ENCODE measurements at regions not wholly inside any gene's neighbourhood (a gene's known extent, or its start where the extent isn't known, plus 50 kb on each side); places are given as distances from the start of the nearest gene placed in this dataset.

DNA sequence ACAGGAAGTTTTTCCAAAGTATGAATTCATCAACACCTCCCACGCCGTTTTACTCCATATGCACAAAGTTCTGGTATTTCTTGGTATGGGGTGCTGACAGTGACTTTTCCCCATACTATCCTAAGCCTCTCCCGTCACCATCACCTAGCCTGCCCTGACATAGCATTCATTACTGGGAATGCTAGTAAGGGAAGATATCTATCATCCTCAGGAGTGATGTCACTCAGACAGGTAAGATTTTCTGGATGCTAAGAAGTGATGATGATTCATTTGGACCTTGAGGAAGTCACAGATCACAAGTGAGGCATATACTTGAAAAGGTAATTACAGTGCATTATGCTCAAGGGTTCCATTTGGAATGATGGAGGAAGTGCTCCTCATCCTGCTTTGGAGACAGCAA lies 355.1 kb upstream of the STAC start:
- no peak for DNase-seq (ENCODE audit: low read depth in 1 of 2, low spot score in 1 of 2)
- Histone ChIP-seq H3K9me3 (ENCODE audit: low read depth) (no peaks in the 10 kb centered on the region), H3K27ac (no peak overlapping the region), H3K4me3 (no peak overlapping the region), H3K4me1 (ENCODE audit: low read depth) (peaks cover 6% of the 10 kb centered on the region), H3K27me3 (no peaks in the 10 kb centered on the region), H3K36me3 (no peaks in the 10 kb centered on the region)
- TF ChIP-seq, protein P1, sequence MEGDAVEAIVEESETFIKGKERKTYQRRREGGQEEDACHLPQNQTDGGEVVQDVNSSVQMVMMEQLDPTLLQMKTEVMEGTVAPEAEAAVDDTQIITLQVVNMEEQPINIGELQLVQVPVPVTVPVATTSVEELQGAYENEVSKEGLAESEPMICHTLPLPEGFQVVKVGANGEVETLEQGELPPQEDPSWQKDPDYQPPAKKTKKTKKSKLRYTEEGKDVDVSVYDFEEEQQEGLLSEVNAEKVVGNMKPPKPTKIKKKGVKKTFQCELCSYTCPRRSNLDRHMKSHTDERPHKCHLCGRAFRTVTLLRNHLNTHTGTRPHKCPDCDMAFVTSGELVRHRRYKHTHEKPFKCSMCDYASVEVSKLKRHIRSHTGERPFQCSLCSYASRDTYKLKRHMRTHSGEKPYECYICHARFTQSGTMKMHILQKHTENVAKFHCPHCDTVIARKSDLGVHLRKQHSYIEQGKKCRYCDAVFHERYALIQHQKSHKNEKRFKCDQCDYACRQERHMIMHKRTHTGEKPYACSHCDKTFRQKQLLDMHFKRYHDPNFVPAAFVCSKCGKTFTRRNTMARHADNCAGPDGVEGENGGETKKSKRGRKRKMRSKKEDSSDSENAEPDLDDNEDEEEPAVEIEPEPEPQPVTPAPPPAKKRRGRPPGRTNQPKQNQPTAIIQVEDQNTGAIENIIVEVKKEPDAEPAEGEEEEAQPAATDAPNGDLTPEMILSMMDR (IDR thresholded peaks at IDR 0.05; ENCODE audit: low read depth, low read length) = no peak

DNA sequence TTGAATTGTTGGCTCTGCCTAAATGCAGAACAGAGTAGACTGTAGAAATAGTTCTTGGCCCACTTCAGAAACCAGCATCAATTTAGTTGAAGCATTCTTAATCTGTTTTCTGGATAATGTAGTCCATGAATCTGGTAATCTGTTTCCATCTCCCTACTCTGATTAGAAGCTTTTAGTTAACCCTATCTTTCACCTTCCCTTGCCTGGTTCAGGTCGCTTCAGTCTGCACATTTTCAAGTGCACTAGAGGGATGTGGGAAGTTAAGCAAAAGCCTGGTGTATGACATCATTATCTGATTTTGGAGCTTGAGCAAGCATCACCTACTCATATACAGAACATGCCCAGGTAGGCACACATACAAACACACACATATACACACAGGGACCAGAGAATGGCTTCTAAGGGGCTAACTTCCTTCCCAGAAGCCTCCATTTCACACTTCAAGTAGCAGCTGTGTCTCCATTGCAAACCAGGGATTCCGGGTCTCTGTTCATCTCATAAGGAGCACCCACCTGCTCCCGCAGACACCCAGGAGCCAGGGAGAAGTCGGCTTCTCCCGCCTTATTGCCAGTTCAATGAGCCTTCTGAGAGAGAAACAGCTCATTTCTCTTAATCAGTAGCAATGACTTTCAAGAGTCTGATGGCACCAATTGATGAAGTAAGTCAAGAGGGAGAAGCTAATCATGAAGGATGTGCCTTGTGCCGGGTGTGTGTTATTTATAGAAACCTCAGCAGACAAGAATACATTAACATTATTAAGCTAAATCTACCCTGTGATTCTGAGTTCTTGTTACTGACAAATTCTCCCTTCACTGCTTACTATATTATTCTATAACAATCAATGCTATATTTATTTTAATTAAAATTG lies 347.9 kb upstream of the STAC start:
- DNase-seq (ENCODE audit: low read depth in 1 of 2, low spot score in 1 of 2) = no peak
- TF ChIP-seq, protein P1 (IDR thresholded peaks at IDR 0.05; ENCODE audit: low read depth, low read length) = no peak

DNA sequence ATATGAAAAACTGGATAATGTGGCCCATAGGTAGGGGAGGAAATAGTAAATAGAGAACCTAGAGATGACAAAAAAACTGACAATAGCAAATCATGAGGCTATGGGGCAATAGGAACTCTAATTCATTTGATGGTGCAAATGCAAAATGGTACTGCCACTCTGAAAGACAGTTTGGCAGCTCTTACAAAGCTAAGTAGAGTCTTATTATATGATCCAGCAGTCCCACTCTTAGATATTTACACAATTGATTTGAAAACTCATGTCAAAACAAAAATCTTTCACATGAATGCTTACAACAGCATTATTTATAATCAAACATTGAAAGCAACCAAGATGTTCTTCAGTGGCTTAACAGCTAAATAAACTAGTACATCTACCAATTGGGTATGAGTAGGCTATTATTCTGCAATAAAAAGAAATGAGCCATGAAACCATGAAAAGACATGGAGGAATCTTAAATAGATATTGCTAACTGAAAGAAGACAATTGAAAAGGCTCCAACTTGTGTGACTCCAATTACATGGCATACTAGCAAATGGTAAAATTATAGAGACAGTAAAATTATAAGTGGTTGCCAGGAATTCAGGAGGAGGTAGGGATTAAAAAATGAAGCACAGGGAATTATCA lies 321.8 kb upstream of the STAC start:
- H3K4me1 ChIP-seq (ENCODE audit: low read depth) = no peaks in the 10 kb centered on the region
- H3K4me3 ChIP-seq = no peak overlapping the region
- H3K27me3 ChIP-seq = no peaks in the 10 kb centered on the region
- peaks cover 2% of the 10 kb centered on the region for H3K9me3 ChIP-seq (ENCODE audit: low read depth)
- no peaks in the 10 kb centered on the region for H3K36me3 ChIP-seq
- TF ChIP-seq, protein P1 (IDR thresholded peaks at IDR 0.05; ENCODE audit: low read depth, low read length) = no peak
- DNase-seq (ENCODE audit: low read depth in 1 of 2, low spot score in 1 of 2) = no peak
- no peak overlapping the region for H3K27ac ChIP-seq

More for the DNA sequence above, 347.9 kb upstream of the STAC start:
- Histone ChIP-seq H3K4me1 (ENCODE audit: low read depth) (peaks cover 15% of the 10 kb centered on the region), H3K27ac (no peak overlapping the region), H3K27me3 (no peaks in the 10 kb centered on the region), H3K9me3 (ENCODE audit: low read depth) (no peaks in the 10 kb centered on the region), H3K4me3 (no peak overlapping the region), H3K36me3 (no peaks in the 10 kb centered on the region)

DNA sequence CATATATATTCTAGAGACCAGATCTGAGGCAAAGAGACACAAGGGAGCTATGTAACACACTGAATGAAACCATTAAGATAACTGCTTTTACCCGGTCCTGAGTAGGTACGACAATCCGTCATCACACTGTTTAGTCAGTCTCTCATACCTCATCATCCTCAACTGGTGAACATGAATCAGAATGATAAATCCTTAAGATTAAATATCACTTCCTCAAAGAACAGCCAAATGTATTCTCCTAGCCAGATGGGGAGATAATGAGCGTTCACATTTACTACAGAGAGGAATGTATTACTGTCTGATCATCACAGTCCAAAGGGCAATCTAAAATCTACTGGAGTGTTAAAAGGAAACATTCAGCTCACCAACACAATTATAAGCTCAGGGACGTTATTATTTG lies 319.4 kb upstream of the STAC start:
- TF ChIP-seq, protein P1 (IDR thresholded peaks at IDR 0.05; ENCODE audit: low read depth, low read length) = no peak
- DNase-seq (ENCODE audit: low read depth in 1 of 2, low spot score in 1 of 2) = no peak
- H3K4me1 ChIP-seq (ENCODE audit: low read depth) = no peaks in the 10 kb centered on the region

DNA sequence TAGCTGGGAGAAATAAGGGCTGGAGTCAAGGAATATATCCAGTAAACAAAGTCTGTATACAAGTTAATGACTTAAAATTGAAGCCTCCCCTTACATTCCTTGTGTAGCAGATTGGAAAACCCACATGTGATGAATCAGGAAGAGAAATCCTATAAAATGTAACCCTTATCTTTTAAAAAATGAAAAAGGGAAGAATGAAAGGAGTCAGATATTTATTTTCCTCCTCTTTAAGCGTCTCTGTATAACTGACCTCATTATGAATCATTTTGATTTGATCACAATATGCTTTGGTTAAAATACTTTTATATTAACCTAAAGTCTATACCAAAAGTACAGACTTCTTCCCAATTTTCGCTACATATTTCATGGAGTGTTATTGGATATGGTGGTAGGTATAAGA lies 316.3 kb upstream of the STAC start:
- Histone ChIP-seq H3K4me1 (ENCODE audit: low read depth) (no peaks in the 10 kb centered on the region), H3K36me3 (no peaks in the 10 kb centered on the region), H3K27me3 (no peaks in the 10 kb centered on the region), H3K4me3 (no peak overlapping the region), H3K27ac (no peak overlapping the region), H3K9me3 (ENCODE audit: low read depth) (no peaks in the 10 kb centered on the region)
- DNase-seq (ENCODE audit: low read depth in 1 of 2, low spot score in 1 of 2) = no peak
- TF ChIP-seq, protein P1 (IDR thresholded peaks at IDR 0.05; ENCODE audit: low read depth, low read length) = no peak

More for the DNA sequence above, 319.4 kb upstream of the STAC start:
- no peak overlapping the region for H3K4me3 ChIP-seq
- H3K9me3 ChIP-seq (ENCODE audit: low read depth) = peaks cover 2% of the 10 kb centered on the region
- no peak overlapping the region for H3K27ac ChIP-seq
- no peaks in the 10 kb centered on the region for H3K27me3 ChIP-seq
- H3K36me3 ChIP-seq = no peaks in the 10 kb centered on the region
